ENCODE measurements at regions not wholly inside any gene's neighbourhood (a gene's known extent, or its start where the extent isn't known, plus 50 kb on each side); places are given as distances from the start of the nearest gene placed in this dataset.

- no peak for TF ChIP-seq CTCF (IDR thresholded peaks at IDR 0.05)
- TF ChIP-seq POLR2A (IDR thresholded peaks at IDR 0.05): no peak
These were observed 86.1 kb upstream of the AKIRIN2 start for GRCh38 chr6:87788141-87788540.

All from thyroid gland (tissue), 4 donors.